ENCODE measurements at regions not wholly inside any gene's neighbourhood (a gene's known extent, or its start where the extent isn't known, plus 50 kb on each side); places are given as distances from the start of the nearest gene placed in this dataset.

GRCh38 chr16:80085606-80086005 is 455.2 kb upstream of the DYNLRB2 start:
- Mint-ChIP-seq H3K9me3 (ENCODE audit: low read depth) (no peaks in the 10 kb centered on the region), H3K4me1 (ENCODE audit: low read depth) (no peaks in the 10 kb centered on the region), H3K27ac (no peak overlapping the region), H3K4me3 (no peak overlapping the region), H3K36me3 (no peaks in the 10 kb centered on the region), H3K27me3 (no peaks in the 10 kb centered on the region)

DNA sequence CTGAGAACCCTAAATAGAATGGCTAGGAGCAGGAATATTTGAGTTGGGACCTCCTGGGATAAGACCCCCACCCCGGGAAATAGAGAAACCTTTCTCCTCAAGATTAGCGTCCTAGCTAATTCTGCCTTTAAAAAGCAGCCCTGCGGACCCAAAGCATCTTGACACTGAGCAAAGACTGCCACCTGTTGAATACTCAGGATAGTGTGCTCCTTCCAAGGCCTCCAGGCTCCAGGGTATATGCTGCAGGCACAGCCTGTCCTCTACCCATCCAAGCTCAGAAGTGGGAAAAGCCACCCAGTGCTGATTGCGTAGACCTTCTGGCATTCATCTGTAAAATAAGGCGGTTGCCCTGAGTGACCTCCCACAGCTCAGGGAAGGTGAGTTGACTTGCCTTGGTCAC is 456.2 kb upstream of the DYNLRB2 start:
- Mint-ChIP-seq H3K4me3 (no peak overlapping the region), H3K4me1 (ENCODE audit: low read depth) (no peaks in the 10 kb centered on the region), H3K36me3 (no peaks in the 10 kb centered on the region), H3K9me3 (ENCODE audit: low read depth) (no peaks in the 10 kb centered on the region), H3K27me3 (no peaks in the 10 kb centered on the region), H3K27ac (no peak overlapping the region)

GRCh38 chr16:80084163-80084562 is 456.6 kb upstream of the DYNLRB2 start:
- Mint-ChIP-seq H3K9me3 (ENCODE audit: low read depth) (no peaks in the 10 kb centered on the region), H3K4me1 (ENCODE audit: low read depth) (no peaks in the 10 kb centered on the region), H3K27me3 (no peaks in the 10 kb centered on the region), H3K4me3 (no peak overlapping the region), H3K36me3 (no peaks in the 10 kb centered on the region), H3K27ac (no peak overlapping the region)

- H3K27ac Mint-ChIP-seq, result no peak overlapping the region
- H3K9me3 Mint-ChIP-seq (ENCODE audit: low read depth), result no peaks in the 10 kb centered on the region
- H3K4me1 Mint-ChIP-seq (ENCODE audit: low read depth), result no peaks in the 10 kb centered on the region
- no peaks in the 10 kb centered on the region for H3K27me3 Mint-ChIP-seq
- no peaks in the 10 kb centered on the region for H3K36me3 Mint-ChIP-seq
- no peak overlapping the region for H3K4me3 Mint-ChIP-seq
Observed at GRCh38 chr16:80082906-80083305, 457.9 kb upstream of the DYNLRB2 start.

DNA sequence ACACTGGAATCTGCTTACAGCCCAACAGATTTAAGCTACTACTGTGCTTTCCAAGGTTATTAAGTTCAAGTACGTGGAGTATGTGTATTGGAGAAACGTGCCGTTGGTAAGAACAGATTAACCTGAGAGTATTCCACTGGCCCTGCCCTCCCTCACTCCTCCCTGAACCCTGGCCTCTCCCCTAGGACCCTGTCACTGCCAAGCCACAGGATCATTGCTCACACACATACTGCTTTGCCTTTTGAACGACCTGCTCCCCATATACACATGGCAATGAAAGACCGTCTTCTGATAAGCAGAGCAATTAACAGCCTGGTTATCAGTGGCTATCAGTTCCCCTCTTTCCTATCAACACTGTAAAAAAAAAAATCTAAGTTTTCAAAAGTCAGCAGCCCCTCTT is 458.9 kb upstream of the DYNLRB2 start:
- H3K4me1 Mint-ChIP-seq (ENCODE audit: low read depth), result no peaks in the 10 kb centered on the region
- no peak overlapping the region for H3K4me3 Mint-ChIP-seq
- H3K27ac Mint-ChIP-seq, result no peak overlapping the region

GRCh38 chr16:80080287-80080851 is 460.4 kb upstream of the DYNLRB2 start:
- Mint-ChIP-seq H3K4me1 (ENCODE audit: low read depth) (no peaks in the 10 kb centered on the region), H3K36me3 (no peaks in the 10 kb centered on the region), H3K4me3 (no peak overlapping the region), H3K9me3 (ENCODE audit: low read depth) (no peaks in the 10 kb centered on the region), H3K27ac (no peak overlapping the region), H3K27me3 (no peaks in the 10 kb centered on the region)

More for the DNA sequence above, 458.9 kb upstream of the DYNLRB2 start:
- H3K27me3 Mint-ChIP-seq, result no peaks in the 10 kb centered on the region
- H3K9me3 Mint-ChIP-seq (ENCODE audit: low read depth), result no peaks in the 10 kb centered on the region
- H3K36me3 Mint-ChIP-seq, result no peaks in the 10 kb centered on the region

- H3K27me3 Mint-ChIP-seq, result no peaks in the 10 kb centered on the region
- no peaks in the 10 kb centered on the region for H3K9me3 Mint-ChIP-seq (ENCODE audit: low read depth)
- no peak overlapping the region for H3K4me3 Mint-ChIP-seq
- no peak overlapping the region for H3K27ac Mint-ChIP-seq
- no peaks in the 10 kb centered on the region for H3K36me3 Mint-ChIP-seq
- no peaks in the 10 kb centered on the region for H3K4me1 Mint-ChIP-seq (ENCODE audit: low read depth)
Observed at GRCh38 chr16:80079072-80079471, 461.7 kb upstream of the DYNLRB2 start.

GRCh38 chr16:80077696-80078095 is 463.1 kb upstream of the DYNLRB2 start:
- Mint-ChIP-seq H3K4me3 (no peak overlapping the region), H3K36me3 (no peaks in the 10 kb centered on the region), H3K9me3 (ENCODE audit: low read depth) (no peaks in the 10 kb centered on the region), H3K27ac (no peak overlapping the region), H3K27me3 (no peaks in the 10 kb centered on the region), H3K4me1 (ENCODE audit: low read depth) (no peaks in the 10 kb centered on the region)

GRCh38 chr16:80074329-80074728 is 466.5 kb upstream of the DYNLRB2 start:
- Mint-ChIP-seq H3K27me3 (no peaks in the 10 kb centered on the region), H3K27ac (no peak overlapping the region), H3K4me3 (no peak overlapping the region), H3K36me3 (no peaks in the 10 kb centered on the region), H3K9me3 (ENCODE audit: low read depth) (no peaks in the 10 kb centered on the region), H3K4me1 (ENCODE audit: low read depth) (no peaks in the 10 kb centered on the region)

- Mint-ChIP-seq H3K36me3 (no peaks in the 10 kb centered on the region), H3K27ac (no peak overlapping the region), H3K27me3 (no peaks in the 10 kb centered on the region), H3K4me3 (no peak overlapping the region), H3K4me1 (ENCODE audit: low read depth) (no peaks in the 10 kb centered on the region), H3K9me3 (ENCODE audit: low read depth) (no peaks in the 10 kb centered on the region)
Observed at GRCh38 chr16:80071964-80072456, 468.8 kb upstream of the DYNLRB2 start.

DNA sequence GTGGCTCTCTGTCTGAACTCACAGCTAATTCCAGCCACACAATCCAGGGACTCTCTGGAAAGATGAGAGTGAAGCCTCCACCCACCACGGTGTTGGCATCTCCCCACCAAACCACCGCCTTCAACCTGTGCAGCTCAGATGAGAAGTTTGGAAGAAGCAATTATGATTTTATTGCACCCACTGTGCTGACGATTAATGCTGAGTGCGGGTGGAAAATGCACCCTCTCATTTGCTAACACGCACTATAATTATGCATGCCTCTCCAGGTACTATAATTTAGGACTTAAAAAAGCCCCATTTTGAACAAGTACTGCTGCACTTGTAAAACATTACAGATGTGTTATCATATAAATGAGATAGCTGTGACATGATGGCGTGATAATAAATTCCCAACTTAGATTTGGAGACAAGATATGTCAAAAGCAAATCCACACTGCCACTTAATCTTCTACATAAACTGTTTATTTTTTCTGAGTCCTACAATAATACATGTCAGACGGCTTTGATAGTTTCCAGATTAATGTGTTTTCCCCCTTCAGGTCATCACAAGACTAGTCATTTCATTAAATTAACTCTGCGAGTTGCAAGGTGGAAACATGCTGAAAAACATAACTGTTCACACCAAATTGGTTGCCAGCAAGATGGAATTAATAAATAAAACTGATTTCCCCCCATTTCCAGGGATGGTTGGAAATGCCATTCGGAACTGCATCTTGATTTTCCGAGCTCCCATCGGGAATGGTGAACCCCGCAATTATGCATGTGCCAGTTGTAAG is 466.5 kb upstream of the MAF start:
- no peak overlapping the region for H3K4me3 Mint-ChIP-seq
- H3K4me1 Mint-ChIP-seq (ENCODE audit: low read depth), result no peaks in the 10 kb centered on the region
- no peak overlapping the region for H3K27ac Mint-ChIP-seq
- no peaks in the 10 kb centered on the region for H3K36me3 Mint-ChIP-seq
- H3K27me3 Mint-ChIP-seq, result no peaks in the 10 kb centered on the region
- no peaks in the 10 kb centered on the region for H3K9me3 Mint-ChIP-seq (ENCODE audit: low read depth)

DNA sequence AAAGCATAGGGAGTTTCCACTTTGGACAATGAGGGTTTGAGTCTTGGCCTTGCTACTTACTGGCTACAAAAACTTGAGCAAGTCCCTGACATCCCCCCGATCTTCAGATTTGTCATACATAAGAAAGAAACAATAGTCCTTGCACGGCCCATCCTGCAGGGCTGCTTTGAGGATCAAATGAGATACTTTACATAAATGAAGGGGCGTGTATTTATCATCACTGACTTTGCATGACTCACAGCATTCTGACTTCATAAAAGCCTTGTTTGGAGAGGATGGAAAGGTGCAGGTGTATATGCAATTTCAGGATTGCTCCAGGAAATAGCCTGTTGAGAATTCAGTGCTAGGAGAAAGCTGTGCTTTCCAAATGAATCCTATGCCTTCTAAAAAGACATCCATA is 465.0 kb upstream of the MAF start:
- Mint-ChIP-seq H3K4me3 (no peak overlapping the region), H3K4me1 (ENCODE audit: low read depth) (no peaks in the 10 kb centered on the region)

DNA sequence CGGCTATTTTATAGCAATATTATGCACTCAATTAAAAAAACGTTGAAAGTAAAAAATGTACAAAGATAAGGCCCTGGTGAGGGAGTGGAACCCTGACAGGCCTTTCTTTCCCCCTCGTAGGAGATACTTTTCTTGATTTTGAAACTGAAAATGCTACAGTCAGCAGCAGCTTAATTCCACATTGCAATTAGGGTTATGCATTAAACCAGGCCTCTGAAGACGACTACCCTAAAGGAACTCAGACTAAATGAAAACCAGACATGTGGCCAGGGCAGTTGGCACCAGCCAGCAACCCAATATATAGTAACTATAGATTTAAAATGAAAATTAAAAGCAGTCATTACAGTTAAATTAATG is 463.2 kb upstream of the MAF start:
- Mint-ChIP-seq H3K27ac (no peak overlapping the region), H3K4me3 (no peak overlapping the region), H3K36me3 (no peaks in the 10 kb centered on the region), H3K27me3 (no peaks in the 10 kb centered on the region), H3K9me3 (ENCODE audit: low read depth) (no peaks in the 10 kb centered on the region), H3K4me1 (ENCODE audit: low read depth) (no peaks in the 10 kb centered on the region)

More for the DNA sequence above, 465.0 kb upstream of the MAF start:
- Mint-ChIP-seq H3K36me3 (no peaks in the 10 kb centered on the region), H3K27me3 (no peaks in the 10 kb centered on the region), H3K27ac (no peak overlapping the region), H3K9me3 (ENCODE audit: low read depth) (no peaks in the 10 kb centered on the region)

GRCh38 chr16:80063031-80063712 is 462.6 kb upstream of the MAF start:
- no peak overlapping the region for H3K27ac Mint-ChIP-seq
- H3K36me3 Mint-ChIP-seq, result no peaks in the 10 kb centered on the region
- H3K4me3 Mint-ChIP-seq, result no peak overlapping the region
- H3K4me1 Mint-ChIP-seq (ENCODE audit: low read depth), result no peaks in the 10 kb centered on the region
- no peaks in the 10 kb centered on the region for H3K9me3 Mint-ChIP-seq (ENCODE audit: low read depth)
- no peaks in the 10 kb centered on the region for H3K27me3 Mint-ChIP-seq

DNA sequence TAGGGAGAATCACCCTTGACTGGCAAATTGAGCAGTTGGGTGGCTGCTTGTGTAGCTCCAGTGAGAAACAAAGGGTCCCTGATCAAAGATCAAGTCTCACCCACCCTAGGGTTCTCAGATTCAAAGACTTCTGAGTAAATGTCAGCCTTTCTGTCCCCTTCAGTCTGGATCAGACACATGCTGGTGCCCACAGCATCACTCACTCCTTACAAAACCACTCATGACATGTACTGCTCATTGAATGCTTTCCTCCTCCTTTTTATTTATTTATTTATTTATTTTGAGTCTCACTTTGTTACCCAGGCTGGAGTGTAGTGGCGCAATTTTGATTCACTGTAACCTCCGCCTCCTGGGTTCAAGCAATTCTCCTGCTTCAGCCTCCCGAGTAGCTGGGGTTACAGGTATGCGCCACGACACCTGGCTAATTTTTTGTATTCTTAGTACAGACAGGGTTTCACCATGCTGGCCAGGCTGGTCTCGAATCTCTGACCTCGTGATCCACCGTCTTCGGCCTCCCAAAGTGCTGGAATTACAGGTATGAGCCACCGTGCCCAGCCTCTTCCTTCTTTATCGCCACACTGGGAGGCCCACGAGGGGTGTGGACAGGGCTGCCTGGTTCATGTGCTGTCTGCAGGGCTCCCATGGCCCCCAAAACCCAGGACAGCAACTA is 462.0 kb upstream of the MAF start:
- Mint-ChIP-seq H3K4me3 (no peak overlapping the region), H3K4me1 (ENCODE audit: low read depth) (no peaks in the 10 kb centered on the region), H3K36me3 (no peaks in the 10 kb centered on the region), H3K27ac (no peak overlapping the region), H3K27me3 (no peaks in the 10 kb centered on the region), H3K9me3 (ENCODE audit: low read depth) (no peaks in the 10 kb centered on the region)
